Testis (tissue), 2 donors: ENCODE measurements at regions not wholly inside any gene's neighbourhood (a gene's known extent, or its start where the extent isn't known, plus 50 kb on each side); places are given as distances from the start of the nearest gene placed in this dataset.

Experiments used
- DNase-seq: peaks from one replicate; pipeline ENCODE4 v3.0.0-alpha.2; 2019
- H3K27ac ChIP-seq, 2 donors: fragments of 200-600 bp; sonication (generic); one replicate each; pipeline ENCODE4 v1.5.1; 2019
- H3K27me3 ChIP-seq: fragments of 200-600 bp; sonication (generic); one replicate; pipeline ENCODE4 v1.5.1; 2019
- H3K36me3 ChIP-seq: fragments of 200-600 bp; sonication (generic); one replicate; pipeline ENCODE4 v1.5.1; 2017; ENCODE audit warnings: low read depth; ENCODE audit errors: missing control alignments
- H3K4me1 ChIP-seq: fragments of 200-600 bp; sonication (generic); one replicate; pipeline ENCODE4 v1.5.1; 2019
- H3K4me3 ChIP-seq, 2 donors: fragments of 200-600 bp; sonication (generic); one replicate each; pipeline ENCODE4 v1.5.1; 2017 to 2019
- H3K9me3 ChIP-seq: fragments of 200-600 bp; sonication (generic); one replicate; pipeline ENCODE4 v1.5.1; 2017
- POLR2A ChIP-seq: fragments of 450-650 bp; IDR thresholded peaks from one replicate; pipeline ENCODE4 v1.6.1; 2017; ENCODE audit warnings: antibody characterized with exemption, mild to moderate bottlenecking, moderate library complexity
- WGBS, 2 donors: methylation state at CpG; one replicate each; pipeline ENCODE4 v1.1.5; 2018; 5-methylcytosine and 5-hydroxymethylcytosine counted together
- intact Hi-C: fragments of 100-400 bp; cut with DNase I; formaldehyde crosslinking; loops from one replicate; pipeline ENCODE4 v1.15.1; 2023; ENCODE audit warnings: low total_unique reads
- TF ChIP-seq, protein P1 (sequence below), 3 experiments: fragments of 450-650 bp in 2 of 3; fragments of 200-600 bp in 1 of 3; sonication (generic) in 1 of 3; IDR thresholded peaks; one replicate each; pipeline ENCODE4 v1.5.1; 2016 to 2019; ENCODE audit warnings: antibody characterized with exemption in 3 of 3, mild to moderate bottlenecking in 2 of 3, moderate library complexity in 1 of 3

- 60 to 72% methylated on average over 2 of the region's 2 CpGs for WGBS, 2 donors
Observed at GRCh38 chr13:79905018-79905417, 424.1 kb downstream of the NDFIP2 start.

DNA sequence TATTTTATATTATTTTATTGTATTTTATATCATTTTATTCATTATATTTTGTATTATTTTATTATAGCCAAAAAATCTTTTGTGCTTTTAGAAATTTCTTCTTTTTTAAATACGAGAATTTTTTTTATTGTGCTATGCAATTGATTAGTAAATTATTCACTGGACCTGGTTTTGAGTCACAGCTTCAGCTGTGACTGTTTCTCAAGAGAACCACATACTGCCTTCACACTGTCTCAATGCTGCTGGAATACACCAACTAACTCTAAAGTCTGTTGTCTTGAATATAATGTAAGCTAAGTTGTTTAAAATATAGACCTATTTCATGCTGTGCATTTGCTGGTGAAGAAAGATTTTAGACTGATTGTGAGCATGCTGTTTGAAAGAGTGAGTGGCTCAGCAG, 423.6 kb downstream of the NDFIP2 start:
- H3K27ac ChIP-seq: no peak overlapping the region
- WGBS, 2 donors: 87 to 96% methylated on average over 1 of the region's 1 CpG
- no peak overlapping the region for H3K4me3 ChIP-seq
- H3K4me1 ChIP-seq: no peaks in the 10 kb centered on the region
- DNase-seq: no peak
- intact Hi-C loops: no loop called here
- no peaks in the 10 kb centered on the region for H3K36me3 ChIP-seq
- H3K9me3 ChIP-seq: no peaks in the 10 kb centered on the region
- H3K27me3 ChIP-seq: no peaks in the 10 kb centered on the region
- no peak for TF ChIP-seq POLR2A
- TF ChIP-seq, protein P1, sequence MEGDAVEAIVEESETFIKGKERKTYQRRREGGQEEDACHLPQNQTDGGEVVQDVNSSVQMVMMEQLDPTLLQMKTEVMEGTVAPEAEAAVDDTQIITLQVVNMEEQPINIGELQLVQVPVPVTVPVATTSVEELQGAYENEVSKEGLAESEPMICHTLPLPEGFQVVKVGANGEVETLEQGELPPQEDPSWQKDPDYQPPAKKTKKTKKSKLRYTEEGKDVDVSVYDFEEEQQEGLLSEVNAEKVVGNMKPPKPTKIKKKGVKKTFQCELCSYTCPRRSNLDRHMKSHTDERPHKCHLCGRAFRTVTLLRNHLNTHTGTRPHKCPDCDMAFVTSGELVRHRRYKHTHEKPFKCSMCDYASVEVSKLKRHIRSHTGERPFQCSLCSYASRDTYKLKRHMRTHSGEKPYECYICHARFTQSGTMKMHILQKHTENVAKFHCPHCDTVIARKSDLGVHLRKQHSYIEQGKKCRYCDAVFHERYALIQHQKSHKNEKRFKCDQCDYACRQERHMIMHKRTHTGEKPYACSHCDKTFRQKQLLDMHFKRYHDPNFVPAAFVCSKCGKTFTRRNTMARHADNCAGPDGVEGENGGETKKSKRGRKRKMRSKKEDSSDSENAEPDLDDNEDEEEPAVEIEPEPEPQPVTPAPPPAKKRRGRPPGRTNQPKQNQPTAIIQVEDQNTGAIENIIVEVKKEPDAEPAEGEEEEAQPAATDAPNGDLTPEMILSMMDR (IDR thresholded peaks at IDR 0.05): no peak

More at GRCh38 chr13:79905018-79905417, 424.1 kb downstream of the NDFIP2 start:
- intact Hi-C loops: no loop called here
- Histone ChIP-seq H3K4me3 (no peak overlapping the region), H3K4me1 (no peaks in the 10 kb centered on the region), H3K9me3 (no peaks in the 10 kb centered on the region), H3K27ac (no peak overlapping the region), H3K27me3 (no peaks in the 10 kb centered on the region), H3K36me3 (no peaks in the 10 kb centered on the region)
- DNase-seq: no peak
- TF ChIP-seq, protein P1 (IDR thresholded peaks at IDR 0.05): no peak
- TF ChIP-seq POLR2A: no peak

- intact Hi-C loops: no loop called here
- Histone ChIP-seq H3K4me3 (no peak overlapping the region), H3K4me1 (no peaks in the 10 kb centered on the region), H3K27ac (no peak overlapping the region), H3K36me3 (no peaks in the 10 kb centered on the region), H3K9me3 (no peaks in the 10 kb centered on the region), H3K27me3 (no peaks in the 10 kb centered on the region)
- WGBS, 2 donors: 80 to 92% methylated on average over 5 of the region's 5 CpGs
- no peak for DNase-seq
- TF ChIP-seq POLR2A: no peak
- TF ChIP-seq, protein P1 (IDR thresholded peaks at IDR 0.05): no peak
Observed at GRCh38 chr13:79901336-79901735, 420.4 kb downstream of the NDFIP2 start.

DNA sequence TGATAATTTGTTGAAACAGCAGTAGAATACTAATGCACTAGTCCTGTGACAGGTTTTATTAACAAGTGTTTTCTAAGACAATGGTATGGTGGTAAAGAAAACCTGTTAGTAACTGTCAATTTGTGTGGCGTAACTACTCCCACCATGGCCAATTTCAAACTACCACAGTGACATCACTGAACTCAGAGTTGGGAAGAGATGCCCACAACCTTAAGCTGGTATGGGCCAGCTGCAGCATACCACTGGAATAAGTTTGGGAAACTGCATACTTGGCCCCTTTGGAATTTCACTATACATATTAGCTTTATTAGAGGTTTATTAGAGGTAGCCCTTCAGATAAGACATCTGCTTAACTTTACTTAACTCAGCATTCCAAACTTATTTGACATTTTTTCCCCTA, 419.4 kb downstream of the NDFIP2 start:
- Histone ChIP-seq H3K4me1 (no peaks in the 10 kb centered on the region), H3K27ac (no peak overlapping the region), H3K36me3 (no peaks in the 10 kb centered on the region), H3K27me3 (no peaks in the 10 kb centered on the region), H3K4me3 (no peak overlapping the region), H3K9me3 (no peaks in the 10 kb centered on the region)
- no peak for TF ChIP-seq POLR2A
- TF ChIP-seq, protein P1 (IDR thresholded peaks at IDR 0.05): no peak
- WGBS, 2 donors: 96 to 100% methylated on average over 1 of the region's 1 CpG
- intact Hi-C loops: no loop called here
- no peak for DNase-seq

DNA sequence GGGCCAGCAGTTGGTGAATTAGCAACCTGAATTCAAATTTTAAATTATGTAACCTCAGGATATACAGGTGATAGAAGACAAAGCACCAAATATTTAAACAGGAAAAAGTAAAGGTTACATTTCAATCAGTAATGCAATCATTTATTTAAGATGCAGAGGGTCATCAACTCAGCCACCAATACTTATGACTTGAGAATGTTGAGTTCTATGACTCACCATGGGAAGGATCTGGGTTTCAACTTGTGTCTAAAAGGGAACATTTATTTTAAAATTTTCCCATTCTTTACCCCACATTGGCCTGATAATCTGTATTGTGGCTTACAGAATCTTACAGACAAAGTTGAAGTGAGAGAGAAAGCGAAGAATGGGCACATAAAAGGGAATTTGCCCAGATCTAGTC, 418.0 kb downstream of the NDFIP2 start:
- TF ChIP-seq, protein P1 (IDR thresholded peaks at IDR 0.05): no peak
- no peak for TF ChIP-seq POLR2A
- H3K4me1 ChIP-seq: no peaks in the 10 kb centered on the region

More for the DNA sequence above, 418.0 kb downstream of the NDFIP2 start:
- intact Hi-C loops: no loop called here
- no peak for DNase-seq
- Histone ChIP-seq H3K36me3 (no peaks in the 10 kb centered on the region), H3K27ac (no peak overlapping the region), H3K9me3 (no peaks in the 10 kb centered on the region), H3K4me3 (no peak overlapping the region), H3K27me3 (no peaks in the 10 kb centered on the region)
- WGBS, 2 donors: 93 to 98% methylated on average over 1 of the region's 1 CpG
